Bronchial epithelial cell (primary cell): ENCODE measurements at regions not wholly inside any gene's neighbourhood (a gene's known extent, or its start where the extent isn't known, plus 50 kb on each side); places are given as distances from the start of the nearest gene placed in this dataset.

Experiments used
- DNase-seq: peaks from one replicate; pipeline ENCODE4 v3.0.0-alpha.2; 2010; ENCODE audit warnings: low read depth
- FAIRE-seq: peaks from 2 replicates; lab custom pipeline; 2011; peaks lifted over from hg19 to GRCh38; lab: Jason Lieb, UNC
- H3K27me3 ChIP-seq: 2 replicates; pipeline ENCODE4 v1.5.1; 2011; ENCODE audit warnings: low read length; ENCODE audit not compliant: control insufficient read depth, insufficient read depth
- H3K36me3 ChIP-seq: 2 replicates; pipeline ENCODE4 v1.5.1; 2011; ENCODE audit warnings: low read length; ENCODE audit not compliant: control insufficient read depth, insufficient read depth
- H3K4me3 ChIP-seq: 2 replicates; pipeline ENCODE4 v1.5.1; 2011; ENCODE audit warnings: mild to moderate bottlenecking, low read depth, low read length, control low read depth
- TF ChIP-seq, protein P1 (sequence below): IDR thresholded peaks from 2 replicates; pipeline ENCODE4 v1.5.1; 2011; ENCODE audit warnings: mild to moderate bottlenecking, moderate library complexity, low read length, control low read depth, inconsistent platforms; ENCODE audit not compliant: insufficient read depth, severe bottlenecking

GRCh38 chr11:13102513-13102840, 93.4 kb downstream of the RASSF10 start:
- TF ChIP-seq, protein P1, sequence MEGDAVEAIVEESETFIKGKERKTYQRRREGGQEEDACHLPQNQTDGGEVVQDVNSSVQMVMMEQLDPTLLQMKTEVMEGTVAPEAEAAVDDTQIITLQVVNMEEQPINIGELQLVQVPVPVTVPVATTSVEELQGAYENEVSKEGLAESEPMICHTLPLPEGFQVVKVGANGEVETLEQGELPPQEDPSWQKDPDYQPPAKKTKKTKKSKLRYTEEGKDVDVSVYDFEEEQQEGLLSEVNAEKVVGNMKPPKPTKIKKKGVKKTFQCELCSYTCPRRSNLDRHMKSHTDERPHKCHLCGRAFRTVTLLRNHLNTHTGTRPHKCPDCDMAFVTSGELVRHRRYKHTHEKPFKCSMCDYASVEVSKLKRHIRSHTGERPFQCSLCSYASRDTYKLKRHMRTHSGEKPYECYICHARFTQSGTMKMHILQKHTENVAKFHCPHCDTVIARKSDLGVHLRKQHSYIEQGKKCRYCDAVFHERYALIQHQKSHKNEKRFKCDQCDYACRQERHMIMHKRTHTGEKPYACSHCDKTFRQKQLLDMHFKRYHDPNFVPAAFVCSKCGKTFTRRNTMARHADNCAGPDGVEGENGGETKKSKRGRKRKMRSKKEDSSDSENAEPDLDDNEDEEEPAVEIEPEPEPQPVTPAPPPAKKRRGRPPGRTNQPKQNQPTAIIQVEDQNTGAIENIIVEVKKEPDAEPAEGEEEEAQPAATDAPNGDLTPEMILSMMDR, result no peak
- no peak overlapping the region for H3K4me3 ChIP-seq
- no peaks in the 10 kb centered on the region for H3K36me3 ChIP-seq
- H3K27me3 ChIP-seq, result no peaks in the 10 kb centered on the region
- DNase-seq, result no peak
- FAIRE-seq, result no peak

GRCh38 chr11:13102865-13103539, 93.9 kb downstream of the RASSF10 start:
- Histone ChIP-seq H3K36me3 (no peaks in the 10 kb centered on the region), H3K27me3 (no peaks in the 10 kb centered on the region), H3K4me3 (no peak overlapping the region)
- DNase-seq (no peak), FAIRE-seq (no peak)
- TF ChIP-seq, protein P1, result no peak

DNA sequence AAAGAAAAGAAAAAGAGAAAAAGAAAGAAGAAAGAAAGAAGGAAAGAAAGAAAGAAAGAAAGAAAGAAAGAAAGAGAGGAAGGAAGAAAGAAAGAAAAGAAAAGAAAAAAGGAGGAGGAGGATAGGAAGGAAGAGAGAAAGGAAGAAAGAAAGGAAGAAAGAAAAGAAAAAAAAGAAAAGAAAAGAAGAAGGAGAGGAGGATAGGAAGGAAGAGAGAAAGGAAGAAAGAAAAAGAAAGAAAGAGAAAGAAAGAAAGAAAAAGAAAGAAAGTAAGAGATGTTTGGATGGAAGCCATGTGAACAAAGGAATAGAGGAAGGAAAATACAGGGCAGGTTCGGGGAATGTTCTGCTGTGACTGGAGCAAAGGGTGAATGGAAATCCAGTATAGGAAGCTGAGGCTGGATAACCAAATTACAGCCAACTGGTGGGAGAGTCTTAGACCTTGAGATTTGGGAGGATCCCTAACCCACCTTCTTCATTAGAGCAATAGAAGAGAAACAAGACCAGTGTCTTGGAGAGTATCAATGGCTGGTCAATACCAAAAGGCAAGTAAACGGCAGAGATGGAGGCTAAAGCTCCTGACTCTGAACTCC, 94.9 kb downstream of the RASSF10 start:
- H3K4me3 ChIP-seq, result no peak overlapping the region
- no peaks in the 10 kb centered on the region for H3K36me3 ChIP-seq
- FAIRE-seq (no peak), DNase-seq (no peak)
- TF ChIP-seq, protein P1, result no peak
- H3K27me3 ChIP-seq, result no peaks in the 10 kb centered on the region

GRCh38 chr11:13104619-13105236, 95.6 kb downstream of the RASSF10 start:
- FAIRE-seq, result no peak
- TF ChIP-seq, protein P1, result no peak
- no peak overlapping the region for H3K4me3 ChIP-seq
- no peak for DNase-seq
- no peaks in the 10 kb centered on the region for H3K27me3 ChIP-seq
- H3K36me3 ChIP-seq, result no peaks in the 10 kb centered on the region

DNA sequence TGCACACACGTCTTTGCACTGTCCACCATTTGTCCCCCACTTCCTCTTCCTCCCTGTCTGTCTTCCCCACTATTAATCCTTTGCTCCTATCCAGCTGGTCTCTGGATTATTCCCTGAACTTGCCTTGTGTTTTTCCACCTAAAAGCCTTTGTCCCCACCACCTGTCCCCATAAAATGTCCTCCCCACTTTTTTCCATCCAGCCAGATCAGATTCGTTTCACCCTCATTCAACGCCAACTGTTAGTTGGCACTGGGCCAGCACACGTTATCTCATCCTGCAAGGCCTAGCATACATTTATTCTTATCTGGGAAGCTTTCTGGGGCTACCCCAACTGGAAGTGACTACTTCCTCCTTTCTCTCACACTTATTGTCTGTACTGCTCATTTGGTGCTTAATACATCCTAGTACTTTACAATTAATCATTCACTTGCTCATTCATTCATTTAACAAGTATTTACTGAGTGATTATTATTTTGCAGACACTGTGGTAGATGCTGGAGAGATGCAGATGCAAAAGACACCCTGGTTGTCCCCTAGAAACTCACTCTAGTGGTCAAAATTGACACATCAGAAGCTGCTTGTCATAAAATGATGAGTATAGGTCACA, 96.2 kb downstream of the RASSF10 start:
- FAIRE-seq (no peak), DNase-seq (no peak)
- H3K36me3 ChIP-seq, result no peaks in the 10 kb centered on the region
- TF ChIP-seq, protein P1, result no peak
- no peaks in the 10 kb centered on the region for H3K27me3 ChIP-seq
- no peak overlapping the region for H3K4me3 ChIP-seq
